Activated CD8-positive, alpha-beta memory T cell treated with anti-CD3 and anti-CD28 coated beads, Interleukin-2, amount 50 U/mL, for 24 hours (primary cell): ENCODE measurements at regions not wholly inside any gene's neighbourhood (a gene's known extent, or its start where the extent isn't known, plus 50 kb on each side); places are given as distances from the start of the nearest gene placed in this dataset.

Experiments
- DNase-seq: peaks from one replicate; pipeline ENCODE4 v3.0.0-alpha.2; 2020; ENCODE audit errors: extremely low read depth

DNA sequence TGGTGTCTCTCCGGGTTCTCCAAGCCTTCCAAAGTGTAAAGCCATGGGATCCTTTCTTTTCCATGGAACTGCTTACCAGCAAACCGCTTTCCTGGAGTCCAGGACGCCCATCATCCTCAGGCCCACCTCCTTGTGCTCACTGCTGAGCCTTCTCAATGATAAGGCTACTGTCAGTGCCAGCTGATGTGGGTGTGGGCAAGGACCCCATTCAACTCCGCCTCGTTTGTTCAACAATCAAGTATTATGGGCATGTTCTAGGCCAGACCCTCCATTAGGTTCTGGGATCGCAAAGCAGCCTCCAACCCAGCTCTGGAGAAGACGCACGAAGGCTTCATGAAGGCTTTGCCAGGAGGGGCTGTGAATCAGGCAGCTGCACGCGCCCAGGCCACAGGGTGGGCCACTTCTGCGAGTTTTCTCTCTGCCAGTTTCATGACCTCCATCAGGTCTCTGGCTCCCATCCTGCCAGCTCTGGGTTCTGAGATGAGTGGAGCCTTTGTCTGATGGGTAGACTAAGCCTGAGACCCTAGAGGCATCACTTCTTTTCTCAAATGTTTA, 177.1 kb downstream of the MRPL14 start:
- DNase-seq = no peak

DNA sequence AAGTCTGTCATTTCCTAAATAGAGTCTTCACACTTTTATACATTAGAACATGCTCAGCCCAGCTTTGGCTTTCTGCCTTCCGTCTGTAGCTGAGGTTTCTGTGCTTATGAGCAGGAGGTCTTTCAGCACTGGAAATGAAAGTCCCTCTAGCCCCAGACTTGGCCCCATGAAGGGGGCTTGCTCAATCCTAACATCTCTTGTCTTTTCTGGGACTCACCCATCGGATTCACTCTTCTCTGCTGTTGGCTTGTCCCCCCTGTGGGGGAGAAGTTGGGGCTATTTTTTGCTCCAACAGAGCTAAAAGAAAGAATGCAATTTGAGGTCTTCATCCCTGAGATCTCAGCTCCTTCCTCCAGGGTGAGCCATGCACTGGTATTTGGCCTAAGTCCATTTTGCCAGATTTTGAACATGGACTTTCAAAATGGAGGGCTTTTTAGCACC, 177.7 kb downstream of the MRPL14 start:
- DNase-seq = no peak

DNA sequence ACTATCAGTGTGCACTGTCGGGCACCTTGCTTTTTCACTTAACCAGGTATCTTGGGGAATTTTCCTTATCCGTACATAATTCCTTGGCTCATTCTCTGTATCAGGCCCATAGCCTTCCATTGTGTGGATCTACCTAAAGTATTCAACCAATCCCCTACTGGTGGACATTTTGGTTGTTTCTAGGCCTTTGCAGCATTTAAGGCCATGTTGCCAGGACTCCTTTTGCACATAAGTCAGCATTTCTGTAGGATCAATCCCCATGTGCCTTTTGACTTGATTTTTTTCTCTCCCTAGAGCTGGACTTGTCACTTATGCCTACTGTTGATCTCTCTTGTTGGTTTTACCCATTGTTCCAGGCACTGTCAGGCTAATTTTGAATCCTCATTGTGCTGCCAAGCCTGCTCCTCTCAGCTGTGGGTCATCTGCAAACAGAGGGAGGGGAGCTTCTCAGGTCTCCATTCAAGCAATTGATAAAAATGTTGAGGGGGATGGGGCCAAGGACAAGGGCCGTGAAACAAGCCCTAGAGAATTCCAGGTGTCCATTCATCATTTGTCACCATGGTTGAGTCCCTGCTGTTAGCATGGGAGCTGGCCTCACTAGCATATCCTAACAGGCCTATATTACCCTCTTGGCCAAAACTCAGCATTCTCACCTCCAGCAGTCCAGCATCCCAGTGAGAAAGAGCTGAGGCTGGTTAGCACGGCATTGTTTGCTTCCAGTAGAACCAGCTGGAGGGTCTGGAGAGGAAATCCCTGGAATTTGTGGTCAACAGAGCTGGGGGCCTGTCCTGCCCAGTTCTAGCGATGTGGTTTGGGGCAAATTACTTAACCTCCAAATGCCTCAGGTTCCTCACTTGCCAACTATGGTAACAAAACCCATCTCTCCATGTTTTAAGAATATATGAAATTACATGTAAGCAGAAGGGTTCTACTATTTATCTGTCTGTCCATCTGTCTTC, 178.4 kb downstream of the MRPL14 start:
- no peak for DNase-seq

DNA sequence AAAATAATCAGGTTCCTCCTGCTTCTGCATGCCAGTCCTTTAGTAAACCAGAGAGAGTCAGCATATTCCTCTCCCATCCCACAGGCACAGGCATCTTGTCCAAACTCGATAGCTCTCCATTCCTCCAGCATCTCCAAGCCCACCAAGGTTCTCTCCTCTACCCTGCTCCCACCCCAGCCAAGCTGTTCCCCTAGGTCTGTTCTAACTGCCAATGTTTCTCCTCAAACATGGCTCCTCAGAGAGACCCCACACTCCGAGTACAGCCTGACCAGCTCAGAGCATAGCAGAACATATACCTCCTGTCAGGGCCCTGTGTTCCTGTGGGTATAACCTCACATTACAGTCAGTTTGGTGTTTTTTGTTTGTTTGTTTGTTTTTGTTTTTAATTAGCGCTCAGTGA, 177.8 kb downstream of the VEGFA start:
- no peak for DNase-seq

DNA sequence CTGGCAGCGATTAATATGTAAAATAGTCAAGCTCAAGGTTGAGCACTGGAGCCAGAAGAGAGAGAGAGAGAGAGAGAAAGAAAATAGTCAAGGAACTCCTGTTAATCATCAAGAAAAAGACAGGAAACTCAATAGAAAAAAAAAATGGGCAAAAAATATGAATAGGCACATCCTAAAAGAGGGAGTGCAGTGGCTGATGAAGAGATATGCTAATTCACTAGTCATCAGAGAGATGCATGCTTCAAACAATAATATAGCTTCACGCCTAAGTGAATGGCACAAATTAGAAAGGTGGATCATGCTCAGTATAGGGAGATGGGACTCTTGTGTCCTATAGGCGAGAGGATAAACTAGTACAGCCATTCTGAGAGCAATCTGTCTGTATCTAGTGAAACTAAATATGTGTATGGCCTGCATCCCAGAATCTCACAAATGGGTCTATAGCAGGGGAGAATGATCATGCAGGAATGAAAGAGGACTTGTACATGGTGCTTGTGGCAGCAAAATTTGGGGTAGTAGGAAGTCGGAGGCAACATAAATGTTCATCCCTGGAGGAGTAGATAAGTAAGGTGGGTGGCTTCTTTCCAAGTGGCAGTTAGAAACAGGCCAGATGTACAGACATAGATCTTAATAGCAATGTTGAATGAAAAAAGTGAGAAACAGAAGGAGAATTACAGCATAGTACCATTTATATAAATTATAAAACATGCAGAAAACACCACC, 176.8 kb downstream of the VEGFA start:
- no peak for DNase-seq

DNA sequence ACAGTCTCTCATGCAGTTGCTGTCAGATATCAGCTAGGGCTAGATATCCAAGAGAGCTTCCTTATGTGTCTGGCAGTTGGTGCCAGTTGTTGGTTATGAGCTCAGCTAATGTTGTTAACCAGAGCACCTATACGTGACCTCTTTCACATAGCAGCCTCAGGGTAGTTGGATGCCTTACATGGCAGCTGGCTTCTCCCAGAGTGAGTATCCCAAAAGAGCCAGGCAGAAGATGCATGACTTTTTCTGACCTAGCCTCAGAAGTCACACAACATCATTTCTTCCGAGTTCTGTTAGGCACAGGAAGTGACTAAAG, 175.7 kb downstream of the VEGFA start:
- DNase-seq = no peak

DNA sequence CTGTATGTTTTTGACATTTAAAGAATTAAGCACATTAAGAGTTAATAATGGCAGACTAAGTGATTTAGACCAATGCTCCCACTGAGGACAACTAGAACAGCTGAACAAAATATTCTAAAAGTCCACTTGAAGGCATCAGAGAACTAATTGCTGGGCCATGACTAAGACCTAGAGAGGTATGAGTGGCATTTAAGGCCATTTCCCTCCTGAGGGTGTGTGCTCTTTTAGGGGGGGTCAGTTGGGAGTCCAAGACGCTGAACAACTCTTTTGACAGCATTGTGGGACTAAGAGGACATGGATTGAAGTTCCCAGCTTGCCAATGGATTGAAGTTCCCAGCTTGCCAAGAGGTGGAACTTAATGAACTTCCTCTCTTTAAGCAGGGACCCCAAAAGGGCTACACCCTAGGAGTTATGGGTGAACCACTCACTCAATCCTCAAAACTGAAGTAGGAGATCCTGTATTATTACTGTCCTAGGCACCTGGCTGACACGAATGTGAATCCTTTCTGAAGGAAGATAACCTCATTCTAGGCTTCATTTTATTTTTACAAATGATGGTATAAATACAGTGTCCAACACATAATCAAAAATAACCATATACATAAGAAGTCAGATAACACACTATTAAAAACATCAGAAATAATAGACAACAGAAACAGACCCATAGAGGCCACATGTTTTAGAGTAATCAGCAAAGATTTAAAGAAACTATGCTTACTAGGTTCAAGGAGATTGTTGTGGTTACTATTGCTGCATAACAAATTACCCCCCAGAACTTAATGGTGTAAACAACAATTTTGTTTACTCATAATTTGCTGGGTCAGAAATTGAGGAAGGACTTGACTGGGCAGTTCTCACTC, 175.1 kb downstream of the VEGFA start:
- no peak for DNase-seq

DNA sequence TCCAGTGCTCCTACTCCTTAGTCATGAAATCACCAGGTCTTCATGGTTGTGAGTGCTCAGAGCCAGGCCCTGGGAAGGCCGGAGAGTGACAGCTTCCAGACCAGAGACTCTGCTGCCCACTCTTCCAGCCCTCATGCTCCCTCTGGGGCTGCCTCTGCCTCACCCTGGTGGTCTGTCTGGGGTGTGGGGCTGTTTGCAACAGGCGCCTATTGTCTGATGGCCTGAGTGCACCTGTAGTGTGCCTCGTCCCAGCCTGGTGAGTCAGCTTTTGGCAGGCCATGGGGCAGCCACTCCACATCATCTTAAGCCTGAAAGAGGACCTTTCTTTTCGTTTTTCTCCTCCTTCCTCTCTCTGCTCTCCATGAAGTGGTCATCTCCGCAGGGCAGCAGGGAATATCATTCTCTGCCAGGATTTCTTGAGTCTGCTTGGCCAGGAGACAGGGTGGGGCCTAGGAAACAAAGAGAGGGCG, 173.8 kb downstream of the VEGFA start:
- no peak for DNase-seq

DNA sequence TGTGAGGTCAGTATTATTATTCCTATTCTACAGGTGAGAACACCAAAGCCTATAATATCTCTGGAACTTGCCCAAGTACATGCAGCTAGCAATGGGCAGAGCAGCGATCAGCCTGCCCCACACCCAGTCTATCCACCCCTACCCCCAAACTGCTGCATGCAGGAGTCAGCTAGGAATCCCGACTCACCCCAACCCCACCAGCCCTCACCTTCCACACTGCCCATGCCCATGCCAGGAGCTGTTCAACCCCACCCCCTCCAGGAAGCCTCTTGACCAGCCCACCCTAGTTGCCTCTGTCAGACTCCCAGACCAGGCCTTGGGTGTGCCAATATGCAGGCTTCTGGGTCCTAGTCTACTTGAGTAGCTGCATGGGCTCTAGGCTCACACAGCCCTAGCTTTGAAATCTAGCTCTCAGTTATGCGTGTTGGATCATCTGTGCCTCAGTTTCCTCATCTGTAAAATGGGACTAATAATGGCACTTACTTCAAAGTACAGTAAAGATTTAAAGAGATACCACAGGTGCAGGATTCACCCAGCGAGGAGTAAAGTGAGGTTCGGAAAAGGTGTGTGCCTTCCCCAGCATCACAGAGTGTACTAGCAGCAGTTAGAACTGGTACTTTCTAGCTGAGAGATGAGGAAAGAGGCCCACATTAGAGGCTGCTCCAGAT, 173.2 kb downstream of the VEGFA start:
- DNase-seq = no peak

DNA sequence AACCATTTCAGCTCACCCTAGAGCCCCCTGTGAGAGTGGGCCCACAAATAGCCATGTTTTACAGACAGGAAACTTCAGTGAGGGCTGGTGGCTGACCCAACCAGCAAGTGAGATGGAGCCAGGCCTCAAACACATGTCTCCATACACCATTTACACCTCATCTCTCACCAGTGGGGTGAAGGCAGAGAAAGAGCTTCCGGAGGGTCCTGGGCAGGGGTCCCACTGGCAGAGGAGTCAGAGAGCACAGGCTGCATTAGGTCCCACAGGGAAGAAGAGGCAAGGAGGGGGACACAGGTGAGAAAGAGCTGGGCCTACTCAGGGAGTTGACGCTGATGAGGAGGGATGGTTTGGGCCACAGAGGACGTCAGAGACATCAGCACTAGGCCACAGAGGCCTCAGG, 172.6 kb downstream of the VEGFA start:
- DNase-seq = no peak

DNA sequence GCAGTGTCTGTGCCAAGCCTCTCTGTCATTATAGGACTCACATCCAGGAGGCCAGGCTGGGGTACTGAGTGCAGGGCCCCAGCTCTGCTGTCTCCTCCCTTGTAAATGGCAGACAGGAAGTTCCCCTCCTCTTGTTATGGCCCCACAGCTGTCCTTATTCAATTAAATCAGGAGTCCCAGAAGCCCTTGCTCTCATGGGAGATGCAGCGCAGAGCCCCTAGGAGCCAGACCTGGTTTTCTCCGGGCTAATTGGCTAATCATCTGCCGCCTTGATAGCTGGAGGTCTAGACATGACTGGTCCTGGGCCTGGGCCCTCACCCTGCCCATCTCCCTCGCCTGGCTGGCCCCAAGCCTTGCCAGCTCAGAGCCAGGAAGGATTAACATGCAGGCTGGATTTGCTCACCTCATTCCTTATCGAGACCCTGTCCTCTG, 172.0 kb downstream of the VEGFA start:
- DNase-seq = no peak

DNA sequence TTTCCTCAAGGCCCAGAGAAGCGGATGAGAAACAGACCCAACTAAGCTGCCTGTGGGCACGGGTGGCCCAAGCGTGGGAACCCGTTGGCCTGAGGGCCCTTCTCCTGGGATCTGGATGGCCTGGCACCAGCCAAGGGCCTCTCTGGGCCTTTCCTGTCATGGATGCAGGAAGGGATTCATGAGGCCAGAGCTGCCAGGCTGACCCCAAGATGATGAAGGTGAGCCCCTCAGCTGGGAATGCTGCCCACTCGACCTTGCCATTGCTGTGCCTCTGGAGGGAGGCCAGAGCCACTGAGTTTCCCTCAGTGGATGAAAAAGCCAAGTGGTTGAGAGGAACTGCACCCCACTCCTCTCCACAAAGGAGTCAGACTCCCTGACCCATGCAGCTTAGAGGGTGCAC, 171.2 kb downstream of the VEGFA start:
- DNase-seq = no peak

DNA sequence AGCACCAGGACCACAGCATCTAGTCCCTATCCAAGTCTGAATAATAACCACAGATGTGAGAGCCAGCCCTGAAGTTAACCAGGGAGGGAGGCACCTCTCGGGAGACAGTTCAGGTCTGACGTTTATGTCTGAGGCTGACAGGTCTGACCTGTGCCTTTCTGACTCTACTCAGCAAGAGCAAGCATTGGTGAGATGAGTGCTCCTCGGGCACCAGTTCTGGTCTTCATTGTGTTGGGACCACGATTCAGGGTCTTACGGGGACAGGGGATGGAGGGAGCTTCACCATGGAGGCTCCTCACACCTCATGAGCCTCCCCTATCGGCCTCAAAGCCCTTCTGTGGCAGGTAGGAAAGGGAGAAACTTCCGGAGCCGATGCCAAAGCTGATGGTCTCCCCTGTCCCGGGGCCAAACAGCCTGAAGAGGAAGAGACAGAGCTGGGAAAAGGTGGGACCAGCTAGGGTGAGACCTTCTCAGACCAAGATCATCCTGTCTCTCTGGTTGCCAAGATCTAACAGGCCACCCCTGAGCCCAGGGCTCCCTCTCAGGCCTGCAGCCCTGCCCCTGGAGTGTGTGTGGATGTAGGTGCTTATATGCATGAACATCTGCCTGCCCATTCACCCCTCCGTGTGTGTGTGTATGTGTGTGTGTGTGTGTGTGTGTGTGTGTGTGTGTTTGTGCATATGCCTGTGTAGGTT, 170.5 kb downstream of the VEGFA start:
- no peak for DNase-seq

DNA sequence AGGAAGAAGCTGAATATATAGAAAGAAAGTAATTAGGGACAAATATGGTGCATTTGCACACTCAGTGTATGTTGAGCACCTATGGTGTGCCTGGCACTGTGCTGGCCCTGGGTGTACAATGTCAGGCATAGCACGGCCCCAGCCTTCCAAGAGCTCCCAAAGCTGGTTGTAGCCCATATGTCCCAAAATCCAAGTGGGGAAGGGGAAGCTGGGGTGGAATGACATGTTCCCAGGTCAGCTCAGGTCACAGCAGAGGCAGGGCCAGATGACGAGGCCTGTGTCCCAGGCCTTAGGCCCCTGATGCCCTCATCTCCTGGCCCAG, 170.0 kb downstream of the VEGFA start:
- DNase-seq = no peak

DNA sequence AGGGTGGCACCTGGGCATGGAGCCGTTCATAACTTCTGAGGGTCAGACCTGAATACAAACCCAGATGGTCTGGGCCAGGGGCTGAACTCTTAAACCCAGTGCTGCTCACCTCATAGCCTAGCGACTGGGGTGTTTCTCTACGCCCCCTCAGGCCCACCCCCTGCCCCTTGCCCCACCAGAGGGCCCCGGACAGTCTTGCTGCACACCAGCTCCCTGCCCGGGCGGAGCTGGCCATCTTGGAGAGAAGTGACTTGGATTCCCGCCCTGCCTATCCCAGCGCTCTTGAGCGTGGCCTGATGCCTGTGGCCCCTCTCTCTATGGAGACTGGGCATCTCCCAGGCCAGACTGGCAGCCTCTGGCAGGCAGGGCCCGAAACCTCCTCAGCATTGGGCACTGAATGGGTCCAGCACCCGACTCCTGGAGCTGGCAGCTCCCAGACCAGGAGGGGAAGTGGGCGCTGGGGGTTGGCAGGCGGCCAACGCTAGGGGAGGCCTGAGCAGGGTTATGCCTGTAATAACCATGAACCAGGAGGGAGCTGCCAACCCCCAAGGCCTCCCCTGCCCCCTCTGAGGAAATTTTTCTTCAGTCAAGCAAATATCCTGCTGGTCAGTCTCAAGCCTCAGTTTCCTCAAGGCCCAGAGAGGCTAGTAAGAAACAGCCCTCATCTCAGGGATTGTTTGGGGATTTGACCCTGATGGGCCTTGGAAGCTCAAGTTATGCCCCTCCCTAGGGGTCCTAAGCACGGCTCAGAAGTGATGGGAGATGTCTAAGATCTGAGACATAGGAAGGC, 169.5 kb downstream of the VEGFA start:
- DNase-seq = no peak

DNA sequence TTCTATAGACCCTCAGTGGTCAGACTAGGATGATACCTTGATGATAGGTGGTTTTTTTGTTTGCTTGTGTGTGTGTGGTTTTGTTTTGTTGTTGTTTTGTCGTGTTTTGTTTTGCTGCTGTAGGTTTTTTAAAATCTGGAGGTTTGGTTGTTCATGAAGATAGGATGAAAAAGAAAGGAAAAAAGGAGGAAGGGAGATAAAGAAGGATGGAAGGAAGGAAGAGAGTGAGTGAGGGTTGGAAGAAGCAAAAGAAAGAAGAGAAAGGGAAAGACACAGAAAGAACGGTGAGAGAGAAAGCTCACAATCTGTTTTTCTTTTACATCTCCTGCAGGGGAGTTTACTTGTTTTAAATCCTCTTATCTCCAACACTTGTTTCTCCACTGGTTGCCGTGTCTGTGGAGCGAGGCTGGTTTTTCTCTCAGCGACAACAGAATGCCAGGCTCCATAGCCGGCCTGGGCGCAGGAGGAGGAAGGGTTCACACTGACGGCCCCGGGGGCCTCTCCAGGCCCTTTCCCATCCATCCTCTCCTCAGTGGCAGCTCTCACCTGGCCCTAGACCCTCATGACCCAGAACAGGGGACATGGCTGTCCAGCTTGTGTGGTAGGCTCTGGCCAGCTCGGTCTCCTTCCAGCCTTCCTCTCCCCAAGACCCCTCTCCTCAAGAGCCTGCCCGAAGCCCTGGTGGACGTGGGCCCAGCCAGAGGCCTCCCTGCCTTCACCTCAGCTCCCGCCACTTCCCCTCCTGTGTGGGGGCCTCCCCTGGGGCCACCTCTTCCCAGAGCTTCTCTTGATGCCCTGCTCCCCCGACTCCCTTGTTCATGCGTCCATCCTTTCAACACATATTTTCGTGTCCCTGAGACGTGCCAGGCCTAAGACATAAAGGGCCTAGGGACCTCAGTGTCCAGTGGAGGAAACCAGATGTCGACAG, 168.4 kb downstream of the VEGFA start:
- DNase-seq = no peak

DNA sequence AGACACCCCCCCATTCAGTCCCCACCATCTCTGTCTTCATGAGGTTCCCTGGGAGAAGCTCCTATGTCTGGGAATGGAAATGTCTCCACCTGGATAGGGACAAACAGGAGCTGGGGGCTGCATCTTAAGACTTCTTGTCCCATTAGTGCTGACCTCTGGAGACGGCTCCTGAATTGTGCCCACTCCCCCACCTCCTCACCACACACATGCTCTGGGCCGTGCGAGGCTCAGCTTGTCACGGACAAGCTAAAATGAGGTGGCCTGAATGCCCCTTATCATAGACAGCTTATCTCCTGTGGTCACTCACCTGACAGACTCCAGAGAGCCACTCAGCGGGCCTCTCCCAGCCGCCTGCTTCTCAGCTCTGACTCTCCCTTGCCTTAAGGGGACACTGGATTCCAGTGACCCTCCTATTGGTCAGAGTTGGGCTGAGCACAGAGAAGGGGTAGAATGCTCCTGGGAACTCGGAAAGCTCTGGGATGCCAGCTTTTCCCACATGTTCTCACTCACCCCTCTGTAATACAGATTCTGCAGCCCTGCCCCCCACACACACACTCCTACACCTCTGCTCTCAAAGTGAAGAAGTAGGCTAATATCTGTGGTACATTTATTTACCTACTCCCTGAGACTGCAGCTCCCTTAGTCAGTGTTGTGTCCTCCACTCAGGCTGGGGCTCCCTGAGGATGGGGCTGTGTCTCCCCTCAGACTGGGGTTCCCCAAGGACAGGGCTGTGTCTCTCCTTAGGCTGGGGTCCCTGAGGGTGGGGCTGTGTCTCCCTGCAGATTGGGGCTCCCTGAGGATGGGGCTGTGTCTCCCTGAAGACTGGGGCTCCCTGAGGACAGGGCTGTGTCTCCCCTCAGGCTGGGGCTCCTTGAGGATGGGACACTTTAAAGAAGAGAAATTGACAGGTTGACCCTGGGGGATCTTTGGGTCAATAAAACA, 167.5 kb downstream of the VEGFA start:
- DNase-seq = no peak

DNA sequence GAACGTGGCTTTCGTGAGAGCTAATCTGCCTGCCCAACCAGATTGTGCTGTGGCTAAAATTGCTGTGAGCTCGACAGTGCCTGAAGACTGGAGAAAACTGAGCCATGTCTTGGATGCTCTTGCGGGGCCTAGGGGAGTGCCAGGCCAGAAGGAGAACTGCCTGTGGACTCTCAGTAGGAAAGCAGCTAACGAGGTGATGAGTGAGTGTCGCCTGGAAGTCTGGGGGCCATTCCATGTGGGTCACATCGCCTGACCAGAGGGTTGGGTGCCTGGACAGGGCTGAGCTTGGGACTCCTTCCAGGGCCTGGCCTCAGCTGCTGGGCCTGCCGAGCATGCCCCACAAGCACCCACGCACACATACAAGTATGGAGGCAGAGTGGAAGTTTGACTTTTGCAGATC, 166.5 kb downstream of the VEGFA start:
- DNase-seq = no peak
